T-helper 1 cell treated with Interleukin-12 subunit alpha and Interleukin-12 subunit beta and Interleukin-4 antibody, amounts not matched to agents 30 ng/mL and 1 ng/mL, for 36 hours (primary cell): ENCODE measurements at regions not wholly inside any gene's neighbourhood (a gene's known extent, or its start where the extent isn't known, plus 50 kb on each side); places are given as distances from the start of the nearest gene placed in this dataset.

ENCODE experiments used
- intact Hi-C: fragments of 100-400 bp; cut with micrococcal nuclease; formaldehyde crosslinking; loops from one replicate; pipeline ENCODE4 v1.15.1; 2024

DNA sequence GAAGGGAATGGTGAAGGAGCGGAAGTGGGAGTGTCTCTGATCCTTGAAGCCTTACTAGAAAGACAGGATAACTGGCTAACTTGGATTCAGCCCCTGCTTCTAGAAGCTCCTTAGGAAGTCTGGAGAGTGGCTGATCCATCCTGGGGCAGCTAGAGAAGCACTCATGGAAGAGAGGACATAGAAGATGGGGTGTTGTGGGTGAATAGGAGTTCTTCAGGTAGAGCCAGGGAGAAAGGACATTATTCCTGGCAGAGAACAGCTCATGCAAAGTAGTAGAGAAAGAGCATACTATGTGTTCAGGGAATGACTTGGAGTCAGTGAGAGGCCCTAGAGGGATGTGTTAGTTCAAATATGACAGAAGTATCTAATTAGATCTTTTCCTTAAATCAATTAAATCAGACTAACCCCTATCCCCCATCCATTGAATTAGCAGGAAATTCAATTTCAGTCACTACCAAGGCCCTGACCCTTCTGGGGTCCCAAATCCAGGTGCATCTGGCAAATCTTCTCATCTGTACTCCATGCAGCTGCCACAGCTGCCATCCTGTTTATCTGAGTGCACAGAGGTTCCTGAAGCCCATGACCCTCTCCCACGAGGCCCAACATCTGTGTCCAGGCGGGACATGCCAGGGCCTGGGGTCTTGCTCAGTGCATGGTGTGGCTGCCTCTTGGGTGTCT, 130.7 kb downstream of the DHX35 start:
- intact Hi-C loops: no loop called here

DNA sequence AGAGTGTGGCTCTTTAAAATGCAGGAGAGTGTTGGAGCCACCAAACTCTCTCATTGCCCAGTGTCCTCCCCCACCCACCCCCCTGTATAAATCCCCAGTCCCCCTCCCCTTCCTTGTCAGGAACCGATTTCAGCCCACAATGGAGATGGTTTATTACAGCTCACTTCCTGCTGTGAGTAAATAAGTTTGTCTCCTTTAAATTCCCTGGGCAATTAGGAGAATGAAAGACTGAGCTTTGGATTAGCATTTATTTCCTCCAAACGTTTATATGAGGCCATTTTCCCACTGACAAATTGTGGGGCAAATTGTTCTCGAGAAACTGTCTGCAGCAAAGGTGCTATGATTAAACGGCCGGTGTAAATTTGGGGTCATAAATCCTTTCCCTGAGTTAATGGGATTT, 128.8 kb downstream of the DHX35 start:
- intact Hi-C loops: no loop called here

DNA sequence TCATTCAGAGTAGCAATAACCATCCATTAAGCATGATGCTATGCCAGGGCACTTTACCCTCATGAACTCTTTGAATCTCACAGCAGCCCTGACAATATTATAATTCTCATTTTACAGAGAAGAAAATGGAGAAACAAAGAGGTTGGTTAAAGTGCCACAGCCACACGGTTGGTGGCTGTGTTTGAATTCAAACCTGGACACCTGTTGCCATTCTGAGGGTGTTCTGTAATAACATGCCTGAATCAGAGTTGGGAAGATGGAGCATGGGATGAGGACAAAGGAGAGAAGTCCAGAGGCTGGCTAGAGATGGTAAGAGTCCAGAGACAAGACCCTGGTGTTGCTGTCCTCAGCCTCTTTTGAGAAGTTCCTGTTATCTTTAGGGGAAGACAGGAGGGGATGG, 127.7 kb downstream of the DHX35 start:
- intact Hi-C loops: no loop called here
